Endothelial cell of umbilical vein (primary cell): ENCODE measurements at regions not wholly inside any gene's neighbourhood (a gene's known extent, or its start where the extent isn't known, plus 50 kb on each side); places are given as distances from the start of the nearest gene placed in this dataset.
"Not testable (repeated sequence)": the region's sequence is repeated elsewhere in the genome, so short reads cannot be mapped to it uniquely, and the experiment has no call there.

ENCODE experiments used
- BruUV-seq: library from RNA; stranded (reverse); fragments of 400-500 nt; replicated peaks from 2 replicates; lab custom pipeline; 2021; lab: Mats Ljungman, UMichigan
- CTCF ChIA-PET: fragments of 300-600, 350-600 bp; sonication (Branson Sonifier 250); formaldehyde crosslinking; loops from one replicate; lab custom pipeline; 2021; ENCODE audit warnings: antibody characterized with exemption, inconsistent platforms; lab: Charles Lee
- POLR2A ChIA-PET: fragments of 300-600, 350-600 bp; sonication (Branson Sonifier 250); formaldehyde crosslinking; loops from one replicate; lab custom pipeline; 2021; ENCODE audit warnings: antibody characterized with exemption, inconsistent platforms; lab: Charles Lee
- DNase-seq: peaks from one replicate; pipeline ENCODE4 v3.0.0-alpha.2; 2011; ENCODE audit warnings: low read depth, low spot score
- FAIRE-seq: peaks from 2 replicates; lab custom pipeline; 2011; peaks lifted over from hg19 to GRCh38; lab: Jason Lieb, UNC
- H2AFZ ChIP-seq: 2 replicates; pipeline ENCODE4 v1.6.0; 2012; ENCODE audit warnings: low read depth, low read length, control low read depth, inconsistent platforms
- H3K27ac ChIP-seq: 2 replicates; pipeline ENCODE4 v1.5.1; 2011; ENCODE audit warnings: low read depth, mild to moderate bottlenecking, control low read depth, low read length, moderate library complexity; ENCODE audit not compliant: insufficient read depth
- H3K27me3 ChIP-seq, 2 experiments: 2 replicates each; pipeline versions ENCODE4 v1.6.0 to v1.6.1; 2011; ENCODE audit warnings: low read length in 2 of 2, mixed read lengths in 1 of 2; ENCODE audit not compliant: control insufficient read depth in 2 of 2, insufficient read depth in 2 of 2
- H3K36me3 ChIP-seq, 2 experiments: 2 replicates in 1 of 2; 3 replicates in 1 of 2; pipeline ENCODE4 v1.5.1; 2011; ENCODE audit warnings: low read length in 2 of 2, mild to moderate bottlenecking in 1 of 2, moderate library complexity in 1 of 2; ENCODE audit not compliant: control insufficient read depth in 2 of 2, insufficient read depth in 2 of 2; ENCODE audit errors: extremely low read depth in 1 of 2
- H3K4me1 ChIP-seq: 3 replicates; pipeline ENCODE4 v1.5.1; 2011; ENCODE audit warnings: mild to moderate bottlenecking, low read length; ENCODE audit not compliant: control insufficient read depth, insufficient read depth; ENCODE audit errors: extremely low read depth
- H3K4me2 ChIP-seq: 2 replicates; pipeline ENCODE4 v1.6.1; 2011; ENCODE audit warnings: low read length, control low read depth, mixed read lengths; ENCODE audit not compliant: insufficient read depth
- H3K4me3 ChIP-seq, 3 experiments: fragments of 200-600 bp in 1 of 3; sonication (generic), shearing (Covaris generic) in 1 of 3; replicated peaks in 1 of 3; 2 replicates each; pipeline ENCODE4 v1.5.1; 2011 to 2016; ENCODE audit warnings: control low read depth in 3 of 3, low read length in 3 of 3, mild to moderate bottlenecking in 2 of 3, inconsistent platforms in 1 of 3, low read depth in 1 of 3, moderate library complexity in 1 of 3; ENCODE audit not compliant: insufficient read depth in 1 of 3
- H3K79me2 ChIP-seq: 2 replicates; pipeline ENCODE4 v1.6.0; 2012; ENCODE audit warnings: low read length, inconsistent platforms; ENCODE audit not compliant: control insufficient read depth, insufficient read depth
- H3K9ac ChIP-seq: replicated peaks from 2 replicates; pipeline ENCODE3; 2011; ENCODE audit warnings: low read length, control low read depth; ENCODE audit not compliant: insufficient read depth; ENCODE audit errors: extremely low read depth
- H3K9me1 ChIP-seq: replicated peaks from 3 replicates; pipeline ENCODE4 v1.6.0; 2011; ENCODE audit warnings: mild to moderate bottlenecking, low read length; ENCODE audit not compliant: control insufficient read depth, insufficient read depth; ENCODE audit errors: extremely low read depth
- H3K9me3 ChIP-seq: replicated peaks from 2 replicates; pipeline ENCODE4 v1.5.1; 2012; ENCODE audit warnings: low read length, inconsistent platforms; ENCODE audit not compliant: control insufficient read depth, insufficient read depth
- H4K20me1 ChIP-seq: replicated peaks from 2 replicates; pipeline ENCODE3; 2011; ENCODE audit warnings: mild to moderate bottlenecking, low read length; ENCODE audit not compliant: control insufficient read depth, insufficient read depth; ENCODE audit errors: extremely low read depth
- EZH2 ChIP-seq: IDR thresholded peaks from 2 replicates; pipeline ENCODE4 v1.6.1; 2012; ENCODE audit warnings: borderline replicate concordance, low read depth, mild to moderate bottlenecking, moderate library complexity, low read length, inconsistent platforms; ENCODE audit not compliant: severe bottlenecking
- FOS ChIP-seq: IDR thresholded peaks from 2 replicates; pipeline ENCODE4 v1.6.1; 2011; ENCODE audit warnings: mild to moderate bottlenecking, low read length, moderate library complexity, borderline replicate concordance; ENCODE audit not compliant: insufficient read depth
- GATA2 ChIP-seq: IDR thresholded peaks from 2 replicates; pipeline ENCODE4 v1.7.0; 2011; ENCODE audit warnings: low read depth, mild to moderate bottlenecking, moderate library complexity, mixed read lengths, low read length; ENCODE audit not compliant: insufficient read length, insufficient read depth
- JUN ChIP-seq: IDR thresholded peaks from 2 replicates; pipeline ENCODE4 v1.6.1; 2011; ENCODE audit warnings: borderline replicate concordance, low read depth; ENCODE audit not compliant: insufficient read length, insufficient read depth
- MAX ChIP-seq: IDR thresholded peaks from 2 replicates; pipeline ENCODE4 v1.6.1; 2011; ENCODE audit not compliant: insufficient read depth, insufficient read length
- MYC ChIP-seq: IDR thresholded peaks from one replicate; pipeline ENCODE4 v1.6.1; 2011; ENCODE audit warnings: mild to moderate bottlenecking, low read depth, low read length
- POLR2A ChIP-seq: IDR thresholded peaks from 2 replicates; pipeline ENCODE4 v1.6.1; 2012; ENCODE audit warnings: low read depth, mild to moderate bottlenecking, control low read depth, low read length
- POLR2AphosphoS5 ChIP-seq: IDR thresholded peaks from 2 replicates; pipeline ENCODE4 v1.6.1; 2012; ENCODE audit warnings: low read depth, mild to moderate bottlenecking, control low read depth, low read length, moderate library complexity; ENCODE audit not compliant: insufficient read depth
- dilution Hi-C: fragments of 300-500 bp; cut with MboI; formaldehyde crosslinking; loops from one replicate; pipeline ENCODE4 v1.15.0; 2019; ENCODE audit warnings: low sequenced_read_pairs; ENCODE audit not compliant: extremely low pct_ligation_motif_present
- intact Hi-C: fragments of 100-400 bp; cut with micrococcal nuclease; formaldehyde crosslinking; loops from one replicate; pipeline ENCODE4 v1.10.0; 2022
- TF ChIP-seq, protein P1 (sequence below), 2 donors: IDR thresholded peaks; 1 replicate in 1 of 2; 2 replicates in 1 of 2; pipeline ENCODE4 v1.5.1; 2011; ENCODE audit warnings: low read length in 2 of 2, mild to moderate bottlenecking in 2 of 2, moderate library complexity in 2 of 2, control low read depth in 1 of 2, inconsistent platforms in 1 of 2, low read depth in 1 of 2; ENCODE audit not compliant: insufficient read depth in 1 of 2; ENCODE audit errors: extremely low read depth in 1 of 2

DNA sequence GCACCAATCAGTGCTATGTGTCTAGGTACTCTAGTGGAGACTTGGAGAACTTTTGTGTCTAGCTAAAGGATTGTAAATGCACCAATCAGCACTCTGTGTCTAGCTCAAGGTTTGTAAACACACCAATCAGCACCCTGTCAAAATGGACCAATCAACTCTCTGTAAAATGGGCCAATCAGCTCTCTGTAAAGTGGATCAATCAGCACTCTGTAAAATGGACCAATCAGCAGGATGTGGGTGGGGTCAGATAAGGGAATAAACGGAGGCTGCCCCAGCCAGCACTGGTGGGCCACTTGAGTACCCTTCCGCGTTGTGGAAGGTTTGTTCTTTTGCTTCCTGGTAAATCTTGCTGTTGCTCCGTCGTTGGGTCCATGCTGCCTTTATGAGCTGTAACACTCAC, 135.3 kb upstream of the RFC3 start:
- H3K4me2 ChIP-seq, dilution Hi-C loops: not testable (repeated sequence)

GRCh38 chr13:33683376-33683775, 134.6 kb upstream of the RFC3 start:
- no peak overlapping the region for H3K9ac ChIP-seq
- H3K9me1 ChIP-seq: no peaks in the 10 kb centered on the region
- CTCF ChIA-PET: interaction anchor here (1.0 kb wide), 1 partner anchor 9 kb away, joined by 3 read pairs; no protein-coding TSS in a partner anchor
- H2AFZ ChIP-seq: no peak overlapping the region
- no peak overlapping the region for H3K4me3 ChIP-seq
- DNase-seq (no peak), FAIRE-seq (no peak)
- POLR2A ChIA-PET: no interaction called here
- H3K4me1 ChIP-seq: peaks cover 13% of the 10 kb centered on the region
- TF ChIP-seq, protein P1, sequence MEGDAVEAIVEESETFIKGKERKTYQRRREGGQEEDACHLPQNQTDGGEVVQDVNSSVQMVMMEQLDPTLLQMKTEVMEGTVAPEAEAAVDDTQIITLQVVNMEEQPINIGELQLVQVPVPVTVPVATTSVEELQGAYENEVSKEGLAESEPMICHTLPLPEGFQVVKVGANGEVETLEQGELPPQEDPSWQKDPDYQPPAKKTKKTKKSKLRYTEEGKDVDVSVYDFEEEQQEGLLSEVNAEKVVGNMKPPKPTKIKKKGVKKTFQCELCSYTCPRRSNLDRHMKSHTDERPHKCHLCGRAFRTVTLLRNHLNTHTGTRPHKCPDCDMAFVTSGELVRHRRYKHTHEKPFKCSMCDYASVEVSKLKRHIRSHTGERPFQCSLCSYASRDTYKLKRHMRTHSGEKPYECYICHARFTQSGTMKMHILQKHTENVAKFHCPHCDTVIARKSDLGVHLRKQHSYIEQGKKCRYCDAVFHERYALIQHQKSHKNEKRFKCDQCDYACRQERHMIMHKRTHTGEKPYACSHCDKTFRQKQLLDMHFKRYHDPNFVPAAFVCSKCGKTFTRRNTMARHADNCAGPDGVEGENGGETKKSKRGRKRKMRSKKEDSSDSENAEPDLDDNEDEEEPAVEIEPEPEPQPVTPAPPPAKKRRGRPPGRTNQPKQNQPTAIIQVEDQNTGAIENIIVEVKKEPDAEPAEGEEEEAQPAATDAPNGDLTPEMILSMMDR (IDR thresholded peaks at IDR 0.05; ENCODE audit: extremely low read depth in 1 of 2, insufficient read depth in 1 of 2, low read depth in 1 of 2, low read length in 2 of 2): no peak
- no peak for TF ChIP-seq POLR2A
- no peak for TF ChIP-seq MYC
- no peak for TF ChIP-seq JUN
- no peak for TF ChIP-seq FOS
- TF ChIP-seq MAX: no peak
- no peak for TF ChIP-seq GATA2
- TF ChIP-seq POLR2AphosphoS5: no peak
- TF ChIP-seq EZH2: no peak
- no peak overlapping the region for H3K27ac ChIP-seq
- H3K36me3 ChIP-seq: no peaks in the 10 kb centered on the region
- no peaks in the 10 kb centered on the region for H3K9me3 ChIP-seq
- H3K27me3 ChIP-seq: peaks cover 0 to 1% of the 10 kb centered on the region in 2 experiments
- H3K4me2 ChIP-seq: no peak overlapping the region
- dilution Hi-C loops (no loop called here), intact Hi-C loops (no loop called here)
- H4K20me1 ChIP-seq: no peaks in the 10 kb centered on the region
- no peaks in the 10 kb centered on the region for H3K79me2 ChIP-seq
- BruUV-seq: no TSS peak

More for the DNA sequence above, 135.3 kb upstream of the RFC3 start:
- H3K9ac ChIP-seq, H3K27me3 ChIP-seq, FAIRE-seq, H3K79me2 ChIP-seq, DNase-seq, H4K20me1 ChIP-seq, H3K9me3 ChIP-seq, POLR2A ChIA-PET, H3K9me1 ChIP-seq, H3K4me3 ChIP-seq, H2AFZ ChIP-seq, BruUV-seq, H3K36me3 ChIP-seq, intact Hi-C loops, H3K27ac ChIP-seq: not testable (repeated sequence)
- H3K4me1 ChIP-seq: peaks cover 13% of the 10 kb centered on the region
- CTCF ChIA-PET: interaction anchor here (1.4 kb wide), 1 partner anchor 8 kb away, joined by 3 read pairs; no protein-coding TSS in a partner anchor
